ENCODE measurements at regions not wholly inside any gene's neighbourhood (a gene's known extent, or its start where the extent isn't known, plus 50 kb on each side); places are given as distances from the start of the nearest gene placed in this dataset.

DNA sequence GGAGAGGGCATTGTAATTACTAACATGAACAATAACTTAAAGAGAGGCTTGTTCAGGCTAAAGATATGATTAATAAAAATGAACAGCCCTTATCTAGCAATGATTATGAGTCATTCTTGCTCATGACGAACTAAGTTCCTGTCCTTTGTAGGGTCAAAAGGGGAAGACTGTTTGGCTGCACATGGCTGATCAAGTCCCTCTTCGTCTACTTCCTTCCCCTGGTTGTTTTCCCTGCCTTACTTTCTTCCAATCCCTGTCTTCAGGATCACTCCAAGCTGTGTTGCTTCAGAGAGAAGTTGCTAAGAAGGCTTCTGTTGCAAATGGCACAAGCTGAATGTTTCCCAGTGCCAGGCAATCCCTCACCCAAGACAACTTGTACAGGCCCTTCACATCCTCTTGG lies 115.0 kb upstream of the HS3ST1 start:
- TF ChIP-seq SUZ12 (IDR thresholded peaks at IDR 0.05; ENCODE audit: extremely low read depth, insufficient read depth, insufficient read length): no peak
- no peak for TF ChIP-seq YY1 (IDR thresholded peaks at IDR 0.05; ENCODE audit: insufficient read depth, insufficient read length)
- no peak for TF ChIP-seq ZNF274 (IDR thresholded peaks at IDR 0.05; ENCODE audit: low read depth, low read length)

Measured in NT2/D1 (cell line).